ENCODE measurements at regions not wholly inside any gene's neighbourhood (a gene's known extent, or its start where the extent isn't known, plus 50 kb on each side); places are given as distances from the start of the nearest gene placed in this dataset.

- CTCF ChIA-PET, result no interaction called here
- POLR2A ChIA-PET, result no interaction called here
These were observed 272.0 kb upstream of the HAND2 start for GRCh38 chr4:173801876-173802661.

GRCh38 chr4:173801361-173801760 is 271.3 kb upstream of the HAND2 start:
- DNase-seq, result no peak
- no peaks in the 10 kb centered on the region for H3K36me3 Mint-ChIP-seq
- H3K27me3 ChIP-seq (ENCODE audit: insufficient read depth, low read length, poor library complexity, severe bottlenecking), result no peaks in the 10 kb centered on the region
- H3K4me1 Mint-ChIP-seq, result no peaks in the 10 kb centered on the region
- H3K27me3 Mint-ChIP-seq, result peaks cover 0 to 2% of the 10 kb centered on the region in 2 donors
- no peaks in the 10 kb centered on the region for H3K36me3 ChIP-seq (ENCODE audit: insufficient read depth, low read length)
- no peaks in the 10 kb centered on the region for H3K9me3 ChIP-seq (ENCODE audit: low read length)
- H3K9me3 Mint-ChIP-seq, result peaks cover 0 to 2% (median 0%) of the 10 kb centered on the region in 5 donors
- H3K27ac ChIP-seq (ENCODE audit: low read depth, low read length), result no peak overlapping the region
- ChIA-PET CTCF (no interaction called here), POLR2A (no interaction called here)
- no peaks in the 10 kb centered on the region for H3K4me1 ChIP-seq (ENCODE audit: insufficient read depth, low read length)
- H3K4me3 ChIP-seq (ENCODE audit: low read length), result no peak overlapping the region
- no peak overlapping the region for H3K4me3 Mint-ChIP-seq
- H3K27ac Mint-ChIP-seq, result no peak overlapping the region

More at GRCh38 chr4:173801876-173802661, 272.0 kb upstream of the HAND2 start:
- peaks cover 0 to 2% (median 0%) of the 10 kb centered on the region in 5 donors for H3K9me3 Mint-ChIP-seq
- Histone ChIP-seq H3K36me3 (ENCODE audit: insufficient read depth, low read length) (no peaks in the 10 kb centered on the region), H3K27me3 (ENCODE audit: insufficient read depth, low read length, poor library complexity, severe bottlenecking) (no peaks in the 10 kb centered on the region), H3K9me3 (ENCODE audit: low read length) (no peaks in the 10 kb centered on the region), H3K4me3 (ENCODE audit: low read length) (no peak overlapping the region), H3K27ac (ENCODE audit: low read depth, low read length) (no peak overlapping the region), H3K4me1 (ENCODE audit: insufficient read depth, low read length) (no peaks in the 10 kb centered on the region)
- H3K27ac Mint-ChIP-seq, result no peak overlapping the region
- H3K27me3 Mint-ChIP-seq, result peaks cover 0 to 2% of the 10 kb centered on the region in 2 donors
- no peaks in the 10 kb centered on the region for H3K36me3 Mint-ChIP-seq
- no peak overlapping the region for H3K4me3 Mint-ChIP-seq
- H3K4me1 Mint-ChIP-seq, result no peaks in the 10 kb centered on the region
- no peak for DNase-seq

- Histone ChIP-seq H3K4me1 (ENCODE audit: insufficient read depth, low read length) (no peaks in the 10 kb centered on the region), H3K27ac (ENCODE audit: low read depth, low read length) (no peak overlapping the region), H3K36me3 (ENCODE audit: insufficient read depth, low read length) (no peaks in the 10 kb centered on the region), H3K4me3 (ENCODE audit: low read length) (no peak overlapping the region), H3K27me3 (ENCODE audit: insufficient read depth, low read length, poor library complexity, severe bottlenecking) (no peaks in the 10 kb centered on the region), H3K9me3 (ENCODE audit: low read length) (no peaks in the 10 kb centered on the region)
- H3K9me3 Mint-ChIP-seq, result peaks cover 0 to 5% (median 0%) of the 10 kb centered on the region in 5 donors
- POLR2A ChIA-PET, result no interaction called here
- no peak overlapping the region for H3K4me3 Mint-ChIP-seq
- H3K27me3 Mint-ChIP-seq, result no peaks in the 10 kb centered on the region
- no peak for DNase-seq
- CTCF ChIA-PET, result no interaction called here
- no peaks in the 10 kb centered on the region for H3K4me1 Mint-ChIP-seq
- no peaks in the 10 kb centered on the region for H3K36me3 Mint-ChIP-seq
- no peak overlapping the region for H3K27ac Mint-ChIP-seq
These were observed 267.3 kb upstream of the HAND2 start for GRCh38 chr4:173797296-173797695.

- Mint-ChIP-seq H3K36me3 (no peaks in the 10 kb centered on the region), H3K27me3 (no peaks in the 10 kb centered on the region), H3K4me3 (no peak overlapping the region), H3K27ac (no peak overlapping the region), H3K4me1 (no peaks in the 10 kb centered on the region), H3K9me3 (peaks cover 0 to 5% (median 2%) of the 10 kb centered on the region in 5 donors)
- no peak overlapping the region for H3K4me3 ChIP-seq (ENCODE audit: low read length)
- H3K9me3 ChIP-seq (ENCODE audit: low read length), result no peaks in the 10 kb centered on the region
- no peak for DNase-seq
- no peak overlapping the region for H3K27ac ChIP-seq (ENCODE audit: low read depth, low read length)
- ChIA-PET POLR2A (no interaction called here), CTCF (no interaction called here)
- H3K36me3 ChIP-seq (ENCODE audit: insufficient read depth, low read length), result no peaks in the 10 kb centered on the region
- no peaks in the 10 kb centered on the region for H3K4me1 ChIP-seq (ENCODE audit: insufficient read depth, low read length)
- H3K27me3 ChIP-seq (ENCODE audit: insufficient read depth, low read length, poor library complexity, severe bottlenecking), result no peaks in the 10 kb centered on the region
These were observed 264.6 kb upstream of the HAND2 start for GRCh38 chr4:173794662-173795061.

GRCh38 chr4:173793937-173794510 is 264.0 kb upstream of the HAND2 start:
- H3K4me1 ChIP-seq (ENCODE audit: insufficient read depth, low read length), result no peaks in the 10 kb centered on the region
- Mint-ChIP-seq H3K9me3 (peaks cover 0 to 5% (median 3%) of the 10 kb centered on the region in 5 donors), H3K4me1 (no peaks in the 10 kb centered on the region), H3K27ac (no peak overlapping the region), H3K4me3 (no peak overlapping the region), H3K36me3 (no peaks in the 10 kb centered on the region), H3K27me3 (no peaks in the 10 kb centered on the region)
- H3K36me3 ChIP-seq (ENCODE audit: insufficient read depth, low read length), result no peaks in the 10 kb centered on the region
- CTCF ChIA-PET, result no interaction called here
- H3K27ac ChIP-seq (ENCODE audit: low read depth, low read length), result no peak overlapping the region
- no peaks in the 10 kb centered on the region for H3K9me3 ChIP-seq (ENCODE audit: low read length)
- no peak overlapping the region for H3K4me3 ChIP-seq (ENCODE audit: low read length)
- POLR2A ChIA-PET, result no interaction called here
- no peaks in the 10 kb centered on the region for H3K27me3 ChIP-seq (ENCODE audit: insufficient read depth, low read length, poor library complexity, severe bottlenecking)
- DNase-seq, result no peak

- Mint-ChIP-seq H3K36me3 (no peaks in the 10 kb centered on the region), H3K4me1 (no peaks in the 10 kb centered on the region), H3K27ac (no peak overlapping the region), H3K4me3 (no peak overlapping the region), H3K27me3 (no peaks in the 10 kb centered on the region), H3K9me3 (peaks cover 0 to 14% (median 3%) of the 10 kb centered on the region in 5 donors)
- POLR2A ChIA-PET, result no interaction called here
- Histone ChIP-seq H3K4me3 (ENCODE audit: low read length) (no peak overlapping the region), H3K27ac (ENCODE audit: low read depth, low read length) (no peak overlapping the region), H3K36me3 (ENCODE audit: insufficient read depth, low read length) (no peaks in the 10 kb centered on the region), H3K27me3 (ENCODE audit: insufficient read depth, low read length, poor library complexity, severe bottlenecking) (no peaks in the 10 kb centered on the region), H3K9me3 (ENCODE audit: low read length) (no peaks in the 10 kb centered on the region), H3K4me1 (ENCODE audit: insufficient read depth, low read length) (no peaks in the 10 kb centered on the region)
- CTCF ChIA-PET, result no interaction called here
- no peak for DNase-seq
These were observed 252.6 kb upstream of the HAND2 start for GRCh38 chr4:173782660-173783059.

GRCh38 chr4:173777921-173778320 is 247.9 kb upstream of the HAND2 start:
- Mint-ChIP-seq H3K27ac (no peak overlapping the region), H3K36me3 (no peaks in the 10 kb centered on the region), H3K4me3 (no peak overlapping the region), H3K27me3 (peaks cover 0 to 2% of the 10 kb centered on the region in 2 donors), H3K9me3 (peaks cover 6 to 18% (median 8%) of the 10 kb centered on the region in 5 donors), H3K4me1 (no peaks in the 10 kb centered on the region)
- ChIA-PET POLR2A (no interaction called here), CTCF (no interaction called here)
- Histone ChIP-seq H3K4me1 (ENCODE audit: insufficient read depth, low read length) (no peaks in the 10 kb centered on the region), H3K27ac (ENCODE audit: low read depth, low read length) (no peak overlapping the region), H3K36me3 (ENCODE audit: insufficient read depth, low read length) (no peaks in the 10 kb centered on the region), H3K9me3 (ENCODE audit: low read length) (no peaks in the 10 kb centered on the region), H3K27me3 (ENCODE audit: insufficient read depth, low read length, poor library complexity, severe bottlenecking) (no peaks in the 10 kb centered on the region), H3K4me3 (ENCODE audit: low read length) (no peak overlapping the region)
- no peak for DNase-seq

- Histone ChIP-seq H3K27ac (ENCODE audit: low read depth, low read length) (no peak overlapping the region), H3K4me1 (ENCODE audit: insufficient read depth, low read length) (no peaks in the 10 kb centered on the region), H3K4me3 (ENCODE audit: low read length) (no peak overlapping the region), H3K36me3 (ENCODE audit: insufficient read depth, low read length) (no peaks in the 10 kb centered on the region), H3K9me3 (ENCODE audit: low read length) (no peaks in the 10 kb centered on the region), H3K27me3 (ENCODE audit: insufficient read depth, low read length, poor library complexity, severe bottlenecking) (no peaks in the 10 kb centered on the region)
- ChIA-PET POLR2A (no interaction called here), CTCF (no interaction called here)
- Mint-ChIP-seq H3K27ac (no peak overlapping the region), H3K4me3 (no peak overlapping the region), H3K27me3 (peaks cover 0 to 2% of the 10 kb centered on the region in 2 donors), H3K36me3 (no peaks in the 10 kb centered on the region), H3K9me3 (peaks cover 6 to 18% (median 8%) of the 10 kb centered on the region in 5 donors), H3K4me1 (no peaks in the 10 kb centered on the region)
- DNase-seq, result no peak
These were observed 247.4 kb upstream of the HAND2 start for GRCh38 chr4:173777421-173777820.
